ENCODE measurements at regions not wholly inside any gene's neighbourhood (a gene's known extent, or its start where the extent isn't known, plus 50 kb on each side); places are given as distances from the start of the nearest gene placed in this dataset.

DNA sequence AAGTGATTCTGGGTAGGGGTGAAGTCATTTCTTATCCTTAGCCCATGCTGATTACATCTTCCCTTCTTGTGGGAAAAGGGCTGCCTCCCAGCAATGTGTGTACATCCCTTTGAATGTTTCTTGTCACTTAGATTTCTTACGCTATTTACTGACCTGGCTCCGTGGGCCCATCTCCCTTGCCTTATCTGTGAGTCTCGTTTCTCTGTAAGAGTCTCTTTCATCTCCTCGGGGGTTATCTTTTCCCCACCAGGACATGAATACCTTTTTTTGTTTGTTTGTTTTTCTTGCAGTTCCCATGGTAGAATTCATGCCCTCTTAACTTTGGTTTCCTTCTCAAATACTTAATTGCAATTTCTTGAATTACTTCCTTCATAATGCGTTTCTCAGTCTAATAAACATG, 107.7 kb downstream of the BAMBI start:
- no peak for DNase-seq

GRCh38 chr10:28788252-28788651, 110.9 kb downstream of the BAMBI start:
- no peak for DNase-seq

DNA sequence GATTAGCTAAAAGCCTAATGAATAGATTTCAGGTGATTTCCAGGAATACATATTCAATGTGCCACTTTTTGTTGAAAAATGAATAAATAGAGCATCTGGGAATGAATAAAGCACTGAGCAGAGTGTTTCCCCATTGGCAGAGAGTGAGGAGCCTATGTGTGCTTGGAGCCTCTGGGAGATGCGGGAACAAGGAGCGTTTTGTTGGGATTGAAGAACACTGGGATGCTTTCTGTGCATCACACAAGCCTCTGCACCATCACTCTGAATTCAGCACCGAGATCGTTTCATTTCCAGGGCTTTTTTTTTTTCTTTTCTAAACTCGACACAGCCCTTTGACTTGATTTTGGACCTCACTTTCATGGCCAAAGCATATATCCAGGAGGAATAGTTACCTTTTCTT, 111.4 kb downstream of the BAMBI start:
- no peak for DNase-seq

GRCh38 chr10:28790146-28790545, 112.8 kb downstream of the BAMBI start:
- DNase-seq = no peak

GRCh38 chr10:28793482-28793881, 116.2 kb downstream of the BAMBI start:
- no peak for DNase-seq

DNA sequence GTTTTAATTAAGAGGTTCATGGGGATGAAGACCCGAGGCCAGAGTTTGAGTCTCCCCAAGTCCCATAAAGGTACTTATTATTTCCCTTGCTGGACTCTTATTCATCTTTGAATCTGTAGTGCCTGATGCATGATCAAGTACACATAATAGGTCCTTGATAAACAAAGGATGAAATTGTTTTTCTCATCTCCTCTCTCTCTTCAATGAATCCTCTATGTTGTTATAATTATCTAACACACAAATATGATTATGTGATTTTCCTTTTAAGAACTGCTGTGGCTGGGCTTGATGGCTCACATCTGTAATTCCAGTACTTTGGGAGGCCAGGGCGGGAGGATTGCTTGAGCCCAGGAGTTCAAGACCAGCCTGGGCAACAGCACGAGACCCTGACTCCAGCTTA, 117.7 kb downstream of the BAMBI start:
- no peak for DNase-seq

- peak; percentile 7 for DNase-seq
These were observed 119.5 kb downstream of the BAMBI start for GRCh38 chr10:28796606-28797512.

DNA sequence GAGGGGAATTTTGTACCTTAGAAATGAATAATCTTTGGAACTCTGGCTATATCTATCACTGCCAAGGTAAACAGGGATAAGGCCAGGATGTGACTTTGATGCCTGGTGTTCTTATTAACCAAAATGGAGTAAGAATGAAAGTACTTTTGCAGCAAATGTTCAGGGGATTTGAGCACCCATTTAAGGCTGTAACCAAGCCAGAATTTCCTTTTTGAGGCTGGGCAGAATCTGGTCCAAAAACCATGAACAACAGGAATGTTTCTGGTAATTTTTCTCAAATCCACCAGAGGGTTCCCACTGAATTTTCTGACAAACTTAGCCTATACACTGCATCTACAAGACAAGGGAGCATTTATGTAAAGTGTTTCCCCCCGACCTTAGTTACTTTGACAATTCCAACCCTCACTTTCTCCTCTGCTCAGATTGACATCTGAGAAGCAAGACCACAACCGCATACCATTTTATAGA, 120.6 kb downstream of the BAMBI start:
- no peak for DNase-seq

DNA sequence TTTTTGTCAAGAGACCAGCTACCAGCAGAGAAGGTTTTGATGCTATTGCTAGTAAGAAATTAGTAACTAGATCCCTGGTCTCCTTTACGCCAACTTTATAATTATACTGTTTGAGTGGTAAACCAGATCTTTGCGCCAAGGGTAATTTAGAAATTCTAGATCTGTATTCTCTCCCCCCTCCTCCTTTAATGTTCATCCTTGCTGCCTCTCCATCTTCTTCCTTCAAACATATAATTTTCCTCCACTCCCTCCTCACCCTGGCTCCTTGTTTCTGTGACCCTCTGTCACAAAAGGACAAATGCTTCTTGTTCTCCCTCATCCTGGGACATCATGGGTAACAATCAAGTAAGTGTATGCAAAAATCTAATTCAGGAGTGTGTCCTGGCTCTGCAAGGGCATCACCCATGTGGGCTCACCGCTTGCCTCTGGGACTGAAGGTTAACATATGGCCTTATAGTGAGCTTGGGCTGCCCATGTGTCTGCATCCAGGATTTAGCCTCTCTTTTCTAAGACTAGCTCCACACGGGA, 121.2 kb downstream of the BAMBI start:
- no peak for DNase-seq

- DNase-seq = no peak
These were observed 121.6 kb downstream of the BAMBI start for GRCh38 chr10:28798964-28799363.

- no peak for DNase-seq
These were observed 122.8 kb downstream of the BAMBI start for GRCh38 chr10:28800144-28800543.

- DNase-seq = no peak
These were observed 123.9 kb downstream of the BAMBI start for GRCh38 chr10:28801247-28801646.

DNA sequence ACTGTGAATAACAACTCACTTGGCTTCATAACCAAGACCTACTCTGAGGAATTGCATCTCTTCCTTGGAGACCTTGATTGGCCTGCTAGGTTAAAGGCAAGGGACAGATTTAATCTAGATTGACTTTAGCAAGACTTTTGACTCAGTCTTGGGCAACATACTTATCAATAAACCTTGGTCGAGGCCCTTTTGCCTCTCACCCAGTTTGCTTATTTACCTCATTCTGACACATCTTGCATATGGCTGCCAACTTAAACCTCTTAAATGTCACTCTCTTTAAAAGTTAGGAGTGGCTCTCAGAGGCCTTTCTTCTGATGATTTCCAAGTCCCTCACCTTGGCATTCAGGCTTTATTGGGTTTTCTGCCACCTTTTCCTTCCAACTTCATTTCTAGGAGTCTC, 124.5 kb downstream of the BAMBI start:
- DNase-seq = no peak

- no peak for DNase-seq
These were observed 128.1 kb downstream of the BAMBI start for GRCh38 chr10:28805390-28805789.

DNA sequence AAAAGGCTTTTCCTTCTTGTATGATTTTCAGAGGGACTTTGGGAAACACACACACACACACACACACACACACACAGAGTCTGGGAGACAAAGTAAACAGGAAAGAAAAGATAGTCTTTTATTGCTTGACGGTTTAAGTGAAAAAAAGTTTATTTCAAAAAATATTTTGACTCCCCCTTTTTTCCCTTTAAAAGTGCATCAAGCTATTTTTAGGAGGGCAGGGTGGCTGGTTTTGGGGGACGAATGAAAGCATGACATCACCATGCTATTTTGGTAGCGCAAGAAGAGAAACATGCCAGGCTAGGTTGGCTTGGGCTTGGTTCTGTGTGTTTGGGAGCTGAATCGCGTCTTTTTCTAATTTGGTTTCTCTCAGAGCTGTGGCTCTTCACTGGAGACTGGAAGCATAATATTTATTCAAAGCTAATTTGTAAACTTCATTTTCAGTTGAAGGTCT, 129.2 kb downstream of the BAMBI start:
- DNase-seq = no peak

DNA sequence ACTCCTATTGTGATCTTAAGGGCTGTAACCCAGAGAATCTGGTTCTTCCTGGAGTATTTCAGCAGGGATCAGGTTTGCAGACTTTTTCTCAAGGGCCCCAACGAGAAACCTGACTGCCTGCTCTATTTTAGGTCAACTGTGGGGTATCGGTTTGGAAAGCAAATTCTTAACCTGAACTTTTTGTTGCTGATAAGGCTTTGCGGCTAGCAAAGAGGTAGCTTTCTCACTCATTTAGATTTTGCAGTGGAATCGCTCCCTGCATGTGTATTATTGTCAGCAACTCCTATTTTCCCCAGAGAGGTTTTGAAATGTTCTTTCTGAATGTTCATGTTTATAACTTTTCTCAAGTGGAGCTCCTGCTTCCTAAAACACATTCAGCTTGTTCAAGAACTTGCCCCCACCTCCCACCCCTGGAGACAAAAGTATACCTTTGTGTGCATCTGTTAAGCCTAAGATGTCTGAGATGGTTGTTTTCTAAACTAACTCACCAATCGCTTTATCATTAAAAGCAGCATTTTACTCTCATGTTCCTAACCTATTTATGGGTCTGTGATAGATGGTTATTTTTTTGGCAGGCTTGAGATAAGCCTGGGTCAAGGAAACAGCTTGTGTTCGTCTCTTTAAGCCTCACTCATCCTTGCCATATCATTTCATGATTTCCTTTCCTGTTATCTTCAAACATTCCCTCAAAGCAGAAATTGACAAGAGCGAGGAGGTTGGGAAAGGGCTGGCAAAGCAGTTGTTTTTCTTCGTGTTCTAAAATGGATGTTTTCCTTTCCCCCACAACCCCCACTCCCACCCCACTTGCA, 129.8 kb downstream of the BAMBI start:
- DNase-seq = no peak

GRCh38 chr10:28807760-28808613, 130.7 kb downstream of the BAMBI start:
- no peak for DNase-seq

DNA sequence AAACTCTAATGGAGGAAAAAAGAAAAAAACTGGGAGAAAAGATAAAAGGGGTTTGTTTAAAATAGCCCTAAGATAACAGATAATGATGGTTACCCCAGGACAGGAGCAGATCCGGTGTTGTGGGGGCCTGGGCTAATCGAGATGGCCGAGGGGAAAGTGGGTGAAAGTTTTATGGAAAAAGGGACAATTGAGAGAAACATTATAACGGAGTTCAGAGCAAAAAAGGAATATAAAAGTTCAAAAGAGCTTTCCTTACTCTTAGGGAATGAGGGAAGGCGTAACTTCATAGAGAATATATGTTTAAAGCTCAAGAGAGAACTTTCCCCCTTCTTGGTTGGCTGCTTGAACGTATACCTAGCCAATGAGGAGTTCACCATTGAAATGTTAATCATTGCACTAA, 131.4 kb downstream of the BAMBI start:
- DNase-seq = no peak

DNA sequence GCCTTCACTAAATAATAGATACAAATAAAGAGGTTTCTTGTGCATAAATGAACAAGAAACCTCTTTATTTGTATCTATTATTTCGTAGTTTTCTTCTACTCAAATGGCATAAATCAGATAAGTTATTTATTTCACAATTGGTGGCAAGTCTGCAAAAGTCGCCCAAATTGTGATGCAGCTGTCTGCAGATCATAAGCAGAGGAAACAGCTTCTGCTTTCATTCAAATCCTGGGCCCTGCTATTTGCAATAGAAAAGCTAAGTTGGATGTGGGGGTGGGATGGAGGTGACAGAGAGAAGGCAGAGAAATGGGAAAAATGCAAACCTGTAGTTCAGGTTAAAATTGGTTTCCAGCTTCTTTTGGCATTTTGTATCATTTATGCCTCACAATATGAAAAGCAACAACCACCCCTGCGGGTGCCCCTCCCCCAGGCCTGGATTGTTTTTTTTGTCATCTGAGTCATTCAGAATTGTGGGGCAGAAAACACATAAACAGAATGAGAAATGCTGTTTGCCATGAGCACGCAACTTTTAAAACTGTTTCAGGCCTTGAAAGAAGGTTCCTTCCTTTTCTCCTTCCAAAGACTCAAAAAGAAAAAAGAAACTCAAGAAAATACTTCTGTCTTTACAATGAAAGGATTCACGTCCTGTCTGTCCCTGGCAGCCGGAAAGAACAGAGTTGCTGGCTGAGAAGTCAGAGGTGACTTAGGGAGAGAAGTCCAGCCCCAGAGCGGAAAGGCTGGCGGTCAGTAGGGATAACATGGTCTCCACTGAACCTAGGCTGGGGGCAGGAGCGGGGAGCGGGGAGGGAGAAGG, 132.9 kb downstream of the BAMBI start:
- no peak for DNase-seq

DNA sequence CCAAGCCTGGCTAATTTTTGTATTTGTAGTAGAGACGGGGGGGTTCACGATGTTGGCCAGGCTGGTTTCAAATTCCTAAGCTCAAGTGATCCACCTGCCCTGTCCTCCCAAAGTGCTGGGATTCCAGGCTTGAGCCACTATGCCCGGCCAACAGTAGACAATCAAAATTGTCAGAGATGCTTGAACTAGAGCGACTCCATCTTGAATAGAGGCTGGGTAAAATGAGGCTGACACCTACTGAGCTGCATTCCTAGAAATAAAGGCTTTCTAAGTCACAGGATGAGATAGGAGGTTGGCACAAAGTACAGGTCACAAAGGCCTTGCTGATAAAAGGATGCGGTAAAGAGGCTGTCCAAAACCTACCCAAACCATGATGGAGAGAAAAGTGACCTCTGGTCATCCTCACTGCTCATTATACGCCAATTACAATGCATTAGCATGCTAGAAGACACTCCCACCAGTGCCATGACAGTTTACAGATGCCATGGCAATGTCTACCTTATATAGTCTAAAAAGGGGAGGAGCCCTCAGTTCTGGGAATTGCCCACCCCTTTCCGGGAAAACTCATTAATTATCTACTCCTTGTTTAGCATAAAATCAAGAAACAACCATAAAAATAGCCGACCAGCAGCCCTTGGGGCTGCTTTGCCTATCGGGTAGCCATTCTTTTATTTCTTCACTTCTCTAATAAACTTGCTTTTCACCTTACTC, 134.5 kb downstream of the BAMBI start:
- no peak for DNase-seq
